Loucy (cell line): ENCODE measurements at regions not wholly inside any gene's neighbourhood (a gene's known extent, or its start where the extent isn't known, plus 50 kb on each side); places are given as distances from the start of the nearest gene placed in this dataset.

Source experiments
- H2AFZ ChIP-seq: fragments of 200-600 bp; sonication (generic); 2 replicates; pipeline ENCODE4 v1.6.0; 2016; ENCODE audit warnings: antibody characterized with exemption, mild to moderate bottlenecking, low read length, moderate library complexity
- H3F3A ChIP-seq: fragments of 200-600 bp; 2 replicates; pipeline ENCODE4 v1.6.0; 2016; ENCODE audit warnings: antibody characterized with exemption, low read depth, mild to moderate bottlenecking
- H3K27me3 ChIP-seq: fragments of 200-600 bp; sonication (generic); 2 replicates; pipeline ENCODE4 v1.6.1; 2014; ENCODE audit warnings: low read length, mild to moderate bottlenecking; ENCODE audit not compliant: insufficient read depth, poor library complexity, severe bottlenecking
- H3K36me3 ChIP-seq: fragments of 200-600 bp; sonication (generic); 2 replicates; pipeline ENCODE4 v1.6.1; 2016; ENCODE audit warnings: low read length; ENCODE audit not compliant: insufficient read depth
- H3K4me1 ChIP-seq: fragments of 200-600 bp; sonication (generic); 2 replicates; pipeline ENCODE4 v1.5.1; 2014; ENCODE audit warnings: low read length, mild to moderate bottlenecking; ENCODE audit not compliant: insufficient read depth, poor library complexity, severe bottlenecking
- H3K4me2 ChIP-seq: fragments of 200-600 bp; sonication (generic); 2 replicates; pipeline ENCODE4 v1.6.0; 2014; ENCODE audit warnings: antibody characterized with exemption, low read length, low read depth, mild to moderate bottlenecking; ENCODE audit not compliant: poor library complexity, severe bottlenecking
- H3K4me3 ChIP-seq: fragments of 200-600 bp; sonication (generic); 2 replicates; pipeline ENCODE4 v1.5.1; 2014; ENCODE audit warnings: low read length, mild to moderate bottlenecking, mixed read lengths; ENCODE audit not compliant: poor library complexity, severe bottlenecking
- H3K79me2 ChIP-seq: fragments of 200-600 bp; sonication (generic); 2 replicates; pipeline ENCODE4 v1.6.1; 2014; ENCODE audit warnings: low read length; ENCODE audit not compliant: insufficient read depth
- H3K9ac ChIP-seq: fragments of 200-600 bp; sonication (generic); 2 replicates; pipeline ENCODE4 v1.6.0; 2014; ENCODE audit warnings: mild to moderate bottlenecking, low read depth, low read length, moderate library complexity; ENCODE audit not compliant: poor library complexity, severe bottlenecking
- H3K9me2 ChIP-seq: fragments of 200-600 bp; sonication (generic); replicated peaks from 2 replicates; pipeline ENCODE4 v1.6.1; 2016; ENCODE audit warnings: low read depth, low read length, mixed read lengths
- H3K9me3 ChIP-seq: fragments of 200-600 bp; sonication (generic); 2 replicates; pipeline ENCODE4 v1.6.1; 2014; ENCODE audit warnings: mild to moderate bottlenecking, antibody characterized with exemption, low read length, low read depth; ENCODE audit not compliant: insufficient read depth
- H4K20me1 ChIP-seq: fragments of 200-600 bp; sonication (generic); 2 replicates; pipeline ENCODE4 v1.6.0; 2014; ENCODE audit warnings: antibody characterized with exemption, low read length, mild to moderate bottlenecking; ENCODE audit not compliant: insufficient read depth, poor library complexity, severe bottlenecking
- CTCF ChIP-seq: fragments of 200-600 bp; sonication (generic); conservative IDR thresholded peaks from 2 replicates; pipeline ENCODE4 v1.5.1; 2014; ENCODE audit warnings: mild to moderate bottlenecking, antibody characterized with exemption, low read length
- EZH2phosphoT487 ChIP-seq: fragments of 200-600 bp; IDR thresholded peaks from 2 replicates; pipeline ENCODE4 v1.6.1; 2018; ENCODE audit warnings: antibody characterized with exemption, mild to moderate bottlenecking, moderate library complexity, borderline replicate concordance

GRCh38 chr5:124650147-124650561 is 96.3 kb downstream of the ZNF608 start:
- Histone ChIP-seq H3K9me3 (no peaks in the 10 kb centered on the region), H3K4me3 (peak overlapping the region; percentile 53), H3K27me3 (peaks cover 85% of the 10 kb centered on the region), H3K9me2 (no peaks in the 10 kb centered on the region), H2AFZ (no peak overlapping the region), H3K4me1 (peaks cover 15% of the 10 kb centered on the region), H3F3A (no peaks in the 10 kb centered on the region), H3K36me3 (no peaks in the 10 kb centered on the region), H4K20me1 (no peaks in the 10 kb centered on the region), H3K9ac (no peak overlapping the region), H3K4me2 (peak overlapping the region; percentile 52), H3K79me2 (no peaks in the 10 kb centered on the region)
- no peak for TF ChIP-seq EZH2phosphoT487
- TF ChIP-seq CTCF = no peak

GRCh38 chr5:124649491-124650146 is 96.8 kb downstream of the ZNF608 start:
- Histone ChIP-seq H3F3A (no peaks in the 10 kb centered on the region), H3K9me3 (no peaks in the 10 kb centered on the region), H3K27me3 (peaks cover 86% of the 10 kb centered on the region), H3K9me2 (no peaks in the 10 kb centered on the region), H3K4me1 (peaks cover 15% of the 10 kb centered on the region), H2AFZ (no peak overlapping the region), H3K4me3 (peak overlapping the region; percentile 53), H3K36me3 (no peaks in the 10 kb centered on the region), H3K9ac (no peak overlapping the region), H3K79me2 (no peaks in the 10 kb centered on the region), H3K4me2 (peak overlapping the region; percentile 52), H4K20me1 (no peaks in the 10 kb centered on the region)
- TF ChIP-seq CTCF = no peak
- peak; percentile 75; the same call in 1 of the 2 replicates for TF ChIP-seq EZH2phosphoT487

- Histone ChIP-seq H3K27me3 (peaks cover 86% of the 10 kb centered on the region), H4K20me1 (no peaks in the 10 kb centered on the region), H3K9ac (no peak overlapping the region), H3K4me1 (peaks cover 15% of the 10 kb centered on the region), H3K4me3 (no peak overlapping the region), H3K9me2 (no peaks in the 10 kb centered on the region), H3K36me3 (no peaks in the 10 kb centered on the region), H3K4me2 (peak overlapping the region; percentile 49), H3K9me3 (no peaks in the 10 kb centered on the region), H3K79me2 (no peaks in the 10 kb centered on the region), H2AFZ (no peak overlapping the region), H3F3A (no peaks in the 10 kb centered on the region)
- TF ChIP-seq EZH2phosphoT487 (no peak), CTCF (no peak)
These were observed 97.5 kb downstream of the ZNF608 start for GRCh38 chr5:124648902-124649467.
